BLaER1 treated with 17β-estradiol and CSF1 and Interleukin-3, amounts not matched to agents 10 nM and 100 nM (cell line): ENCODE measurements at regions not wholly inside any gene's neighbourhood (a gene's known extent, or its start where the extent isn't known, plus 50 kb on each side); places are given as distances from the start of the nearest gene placed in this dataset.

Experiments
- H3K27ac ChIP-seq, 11 experiments: shearing (Covaris generic); formaldehyde crosslinking; 2 replicates each; pipeline ENCODE4 v1.8.1; 2022
- H3K27me3 ChIP-seq, 11 experiments: shearing (Covaris generic); formaldehyde crosslinking; 2 replicates each; pipeline ENCODE4 v1.8.1; 2022
- H3K36me3 ChIP-seq, 11 experiments: shearing (Covaris generic); formaldehyde crosslinking; 2 replicates each; pipeline ENCODE4 v1.8.1; 2022
- H3K4me1 ChIP-seq, 10 experiments: shearing (Covaris generic); formaldehyde crosslinking; 2 replicates each; pipeline ENCODE4 v1.8.1; 2022
- H3K4me2 ChIP-seq, 11 experiments: shearing (Covaris generic); formaldehyde crosslinking; 2 replicates each; pipeline ENCODE4 v1.8.1; 2022
- H3K4me3 ChIP-seq, 10 experiments: shearing (Covaris generic); formaldehyde crosslinking; 2 replicates each; pipeline ENCODE4 v1.8.1; 2022
- H3K9ac ChIP-seq, 11 experiments: shearing (Covaris generic); formaldehyde crosslinking; 2 replicates each; pipeline ENCODE4 v1.8.1; 2022
- H3K9me3 ChIP-seq, 11 experiments: shearing (Covaris generic); formaldehyde crosslinking; replicated peaks in 1 of 11; 2 replicates each; pipeline ENCODE4 v1.8.1; 2022
- H4K20me1 ChIP-seq, 11 experiments: shearing (Covaris generic); formaldehyde crosslinking; 2 replicates each; pipeline ENCODE4 v1.8.1; 2022
- Cebpa-rat ChIP-seq, 11 experiments: shearing (Covaris generic); IDR thresholded peaks; 2 replicates each; pipeline ENCODE4 v1.8.1; 2022

DNA sequence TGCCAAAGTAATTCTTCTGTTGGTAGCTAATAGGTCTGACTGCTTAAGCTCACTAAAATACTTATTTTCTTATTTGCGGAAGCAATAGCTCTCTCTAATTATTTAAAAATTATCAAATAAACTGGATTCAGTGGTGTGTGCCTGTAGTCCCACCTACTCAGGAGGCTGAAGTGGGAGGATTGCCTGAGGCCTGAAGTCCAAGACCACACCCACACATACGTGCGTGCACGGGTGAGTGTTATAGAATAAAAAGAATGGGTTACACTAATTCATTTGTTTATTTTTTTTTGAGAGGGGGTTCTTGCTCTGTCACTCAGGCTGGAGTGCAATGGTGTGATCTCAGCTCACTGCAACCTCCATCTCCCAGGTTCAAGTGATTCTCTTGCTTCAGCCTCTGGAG lies 94.2 kb upstream of the HNRNPU start:
- H3K27ac ChIP-seq, result no peak overlapping the region
- no peaks in the 10 kb centered on the region for H3K27me3 ChIP-seq
- no peak overlapping the region for H3K9ac ChIP-seq
- no peaks in the 10 kb centered on the region for H3K9me3 ChIP-seq
- H3K4me2 ChIP-seq, result no peak overlapping the region
- H3K4me1 ChIP-seq, result peaks cover 19 to 42% (median 26%) of the 10 kb centered on the region in 10 experiments
- no peaks in the 10 kb centered on the region for H3K36me3 ChIP-seq
- H3K4me3 ChIP-seq, result no peak overlapping the region
- no peaks in the 10 kb centered on the region for H4K20me1 ChIP-seq
- TF ChIP-seq Cebpa-rat (IDR thresholded peaks at IDR 0.05), result no peak

DNA sequence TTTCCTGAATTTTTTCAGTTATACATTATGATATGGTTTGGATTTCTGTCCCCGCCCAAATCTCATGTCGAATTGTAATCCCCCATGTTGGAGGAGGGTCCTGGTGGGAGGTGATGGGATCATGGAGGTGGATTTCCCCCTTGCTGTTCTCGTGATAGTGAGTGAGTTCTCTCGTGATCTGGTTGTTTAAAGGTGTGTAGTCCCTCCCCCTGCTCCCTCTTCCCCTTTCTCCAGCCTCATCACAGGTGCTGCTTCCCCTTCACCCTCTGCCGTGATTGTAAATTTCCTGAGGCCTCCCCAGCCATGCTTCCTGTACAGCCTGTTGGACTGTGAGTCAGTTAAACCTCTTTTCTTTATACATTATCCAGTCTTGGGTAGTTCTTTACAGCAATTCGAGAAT lies 93.2 kb upstream of the HNRNPU start:
- H3K27me3 ChIP-seq, result no peaks in the 10 kb centered on the region
- H3K4me1 ChIP-seq, result peaks cover 19 to 42% (median 29%) of the 10 kb centered on the region in 10 experiments
- H3K9ac ChIP-seq, result no peak overlapping the region
- H3K9me3 ChIP-seq, result no peaks in the 10 kb centered on the region
- no peaks in the 10 kb centered on the region for H3K36me3 ChIP-seq
- H4K20me1 ChIP-seq, result no peaks in the 10 kb centered on the region
- no peak overlapping the region for H3K4me3 ChIP-seq
- TF ChIP-seq Cebpa-rat (IDR thresholded peaks at IDR 0.05), result no peak
- peak overlapping the region in 6 of 11 experiments; percentile 1 to 44 (median 36); a peak in 6 of 22 replicates for H3K27ac ChIP-seq
- peak overlapping the region; percentile 13 to 80 (median 58); a peak in 19 of 22 replicates for H3K4me2 ChIP-seq

DNA sequence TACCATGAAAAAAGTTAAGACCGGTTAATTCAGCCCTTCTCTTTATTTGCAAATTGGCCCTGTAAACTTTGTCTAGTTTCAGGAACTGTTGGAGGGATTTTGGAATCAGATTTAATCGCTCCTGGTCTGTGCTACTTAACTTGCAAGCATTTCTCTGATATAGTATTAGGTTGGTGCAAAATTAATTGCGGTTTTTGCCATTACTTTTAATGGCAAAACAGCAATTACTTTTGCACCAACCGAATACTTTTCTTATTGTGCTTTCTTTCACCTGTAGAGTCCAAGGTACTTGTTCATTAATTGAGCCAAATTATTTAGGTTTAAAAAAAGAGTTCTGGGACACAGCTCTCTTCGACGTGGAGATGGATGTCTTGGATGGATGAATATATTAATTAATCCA lies 92.8 kb upstream of the HNRNPU start:
- Histone ChIP-seq H3K27me3 (no peaks in the 10 kb centered on the region), H3K4me1 (peaks cover 19 to 42% (median 30%) of the 10 kb centered on the region in 10 experiments), H3K4me3 (no peak overlapping the region), H4K20me1 (no peaks in the 10 kb centered on the region), H3K27ac (0 out of 22 replicates have a peak overlapping the region, but pooled peaks of 2 of the 11 experiments have one; percentile 40 to 41), H3K36me3 (no peaks in the 10 kb centered on the region), H3K9ac (no peak overlapping the region), H3K4me2 (peak overlapping the region in 9 of 11 experiments; percentile 19 to 80 (median 62); a peak in 11 of 22 replicates), H3K9me3 (no peaks in the 10 kb centered on the region)
- no peak for TF ChIP-seq Cebpa-rat (IDR thresholded peaks at IDR 0.05)

DNA sequence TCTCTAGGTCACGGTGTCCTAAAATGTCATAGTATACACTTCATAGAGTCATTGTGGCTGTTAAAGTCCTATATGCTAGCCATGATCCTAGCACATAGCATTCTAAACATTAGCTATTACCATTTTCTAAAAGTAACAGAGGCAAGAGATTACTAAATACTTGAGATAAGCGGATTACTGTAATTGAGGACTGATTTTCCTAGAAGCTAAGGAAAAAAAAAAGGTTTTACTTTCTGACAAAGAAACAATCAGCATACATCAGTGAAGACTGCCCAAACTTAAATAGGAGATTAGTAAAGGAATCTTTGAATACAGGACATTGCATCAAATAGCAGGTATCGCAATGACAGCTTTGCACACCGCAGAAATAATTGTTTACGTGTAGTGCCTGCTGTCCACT lies 91.3 kb upstream of the HNRNPU start:
- no peaks in the 10 kb centered on the region for H3K36me3 ChIP-seq
- TF ChIP-seq Cebpa-rat (IDR thresholded peaks at IDR 0.05), result no peak
- H3K27ac ChIP-seq, result no peak overlapping the region
- no peaks in the 10 kb centered on the region for H3K27me3 ChIP-seq
- 0 out of 22 replicates have a peak, but pooled peaks cover 0 to 3% (median 0%) of the 10 kb centered on the region in 11 experiments for H3K9me3 ChIP-seq
- peaks cover 16 to 39% (median 30%) of the 10 kb centered on the region in 10 experiments for H3K4me1 ChIP-seq
- H3K9ac ChIP-seq, result no peak overlapping the region
- no peak overlapping the region for H3K4me3 ChIP-seq
- no peak overlapping the region for H3K4me2 ChIP-seq
- H4K20me1 ChIP-seq, result no peaks in the 10 kb centered on the region

DNA sequence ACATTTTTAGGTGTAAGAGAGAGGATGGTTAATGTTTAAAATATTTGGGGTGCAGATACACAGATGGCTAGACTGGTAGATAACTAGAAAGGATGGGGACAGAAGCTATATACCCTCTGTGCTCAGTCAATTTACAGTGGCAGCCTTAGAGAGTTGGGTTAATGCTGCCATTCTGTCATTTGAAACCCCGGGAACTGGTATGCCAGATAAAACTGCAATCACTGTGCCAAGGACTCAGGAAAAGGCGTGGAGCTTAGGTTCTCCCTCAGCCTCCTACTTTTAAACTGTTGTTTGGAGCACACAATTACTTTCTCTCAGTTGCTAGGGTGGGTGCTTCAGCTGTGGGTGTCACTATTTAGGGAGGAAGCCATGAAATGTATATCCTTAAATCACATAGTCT lies 90.0 kb upstream of the HNRNPU start:
- no peak for TF ChIP-seq Cebpa-rat (IDR thresholded peaks at IDR 0.05)
- no peak overlapping the region for H3K4me3 ChIP-seq
- H3K27me3 ChIP-seq, result no peaks in the 10 kb centered on the region
- 0 out of 22 replicates have a peak, but pooled peaks cover 0 to 3% (median 0%) of the 10 kb centered on the region in 11 experiments for H3K9me3 ChIP-seq
- peak overlapping the region in 6 of 11 experiments; percentile 40 to 54 (median 46); a peak in 6 of 22 replicates for H3K4me2 ChIP-seq
- H3K4me1 ChIP-seq, result peaks cover 13 to 37% (median 30%) of the 10 kb centered on the region in 10 experiments; a peak in 19 of 20 replicates
- no peaks in the 10 kb centered on the region for H3K36me3 ChIP-seq
- H3K9ac ChIP-seq, result no peak overlapping the region
- H3K27ac ChIP-seq, result no peak overlapping the region
- no peaks in the 10 kb centered on the region for H4K20me1 ChIP-seq

DNA sequence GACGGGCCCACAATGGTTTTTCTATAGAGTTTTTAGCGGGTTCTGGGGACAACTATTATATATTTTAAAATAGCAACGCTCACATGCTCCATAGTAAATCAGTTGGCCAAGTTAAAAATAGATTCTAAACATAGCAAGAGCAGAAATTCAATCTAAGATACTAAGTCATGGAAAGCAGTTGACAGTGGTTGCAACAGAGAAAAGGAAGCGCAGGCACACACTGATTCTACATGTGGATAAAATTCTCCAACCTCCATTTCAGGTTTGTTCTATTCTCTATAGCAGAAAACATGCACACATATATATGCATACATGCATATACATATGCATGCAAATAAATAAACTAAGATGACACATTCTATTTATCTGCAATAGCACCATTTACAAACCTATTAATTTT lies 89.6 kb upstream of the HNRNPU start:
- no peaks in the 10 kb centered on the region for H3K27me3 ChIP-seq

DNA sequence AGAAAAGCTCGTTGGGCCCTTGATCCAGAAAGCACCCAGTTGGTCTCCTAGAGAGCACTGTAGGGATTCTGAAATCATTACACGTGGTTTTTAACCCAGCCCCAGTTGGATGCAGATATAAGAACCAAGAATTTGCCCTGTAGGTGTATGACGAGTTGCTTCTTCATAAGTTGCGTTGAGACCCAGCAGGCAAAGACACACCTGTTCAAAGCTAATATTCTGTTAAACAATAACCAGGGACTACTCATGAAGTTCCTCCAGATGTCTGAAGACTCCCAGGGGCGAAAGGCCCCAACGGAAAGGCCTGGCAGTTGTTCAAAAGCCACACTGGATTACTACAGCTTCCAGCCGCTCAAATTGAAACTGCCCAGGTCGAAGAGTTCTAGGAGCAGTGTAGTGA lies 88.6 kb upstream of the HNRNPU start:
- H4K20me1 ChIP-seq, result no peaks in the 10 kb centered on the region
- no peak for TF ChIP-seq Cebpa-rat (IDR thresholded peaks at IDR 0.05)
- peak overlapping the region in 9 of 11 experiments; percentile 40 to 58 (median 48); a peak in 18 of 22 replicates for H3K4me2 ChIP-seq
- no peaks in the 10 kb centered on the region for H3K27me3 ChIP-seq
- no peaks in the 10 kb centered on the region for H3K36me3 ChIP-seq
- peaks cover 0 to 3% (median 0%) of the 10 kb centered on the region in 11 experiments; a peak in 1 of 22 replicates for H3K9me3 ChIP-seq
- H3K4me1 ChIP-seq, result peaks cover 13 to 33% (median 28%) of the 10 kb centered on the region in 10 experiments; a peak in 19 of 20 replicates
- H3K9ac ChIP-seq, result no peak overlapping the region
- no peak overlapping the region for H3K4me3 ChIP-seq
- H3K27ac ChIP-seq, result peak overlapping the region in 4 of 11 experiments; percentile 10 to 20 (median 17); a peak in 5 of 22 replicates

More for the DNA sequence above, 89.6 kb upstream of the HNRNPU start:
- Histone ChIP-seq H3K4me1 (peaks cover 13 to 37% (median 30%) of the 10 kb centered on the region in 10 experiments; a peak in 19 of 20 replicates), H3K9ac (no peak overlapping the region), H3K9me3 (0 out of 22 replicates have a peak, but pooled peaks cover 0 to 3% (median 0%) of the 10 kb centered on the region in 11 experiments), H3K4me2 (peak overlapping the region in 10 of 11 experiments; percentile 15 to 58 (median 45); a peak in 16 of 22 replicates), H3K27ac (peak overlapping the region in 1 of 11 experiments; percentile 10; a peak in 2 of 22 replicates), H3K36me3 (no peaks in the 10 kb centered on the region), H4K20me1 (no peaks in the 10 kb centered on the region), H3K4me3 (no peak overlapping the region)
- no peak for TF ChIP-seq Cebpa-rat (IDR thresholded peaks at IDR 0.05)

DNA sequence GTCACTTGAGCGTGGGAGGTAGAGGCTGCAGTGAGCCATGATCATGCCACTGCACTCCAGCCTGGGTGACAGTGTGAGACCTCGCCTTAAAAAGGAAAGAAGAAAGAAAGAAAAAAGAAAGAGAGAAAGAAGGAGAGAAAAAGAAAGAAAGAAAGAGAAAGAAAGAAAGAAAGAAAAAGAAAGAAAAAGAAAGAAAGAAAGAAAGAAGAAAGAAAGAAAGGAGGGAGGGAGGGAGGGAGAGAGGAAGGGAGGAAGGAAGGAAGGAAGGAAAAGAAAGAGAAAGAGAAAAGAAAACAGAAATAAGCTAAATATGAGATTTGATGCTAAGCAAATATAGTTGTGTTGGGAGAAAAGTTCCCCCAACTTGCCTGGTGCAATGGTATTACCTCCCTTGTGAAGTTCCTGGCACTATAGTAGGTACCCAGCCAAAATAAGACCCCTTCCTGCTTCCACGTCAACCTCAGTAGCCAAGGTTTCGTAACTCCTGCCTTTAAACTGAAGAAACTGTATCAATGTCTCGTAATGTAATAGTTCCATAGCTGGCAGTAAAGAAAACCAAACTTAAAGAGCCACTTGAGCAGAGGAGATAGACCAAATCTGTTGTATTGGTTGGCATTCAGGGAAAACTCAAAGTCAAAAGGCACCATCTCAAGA lies 88.1 kb upstream of the HNRNPU start:
- Histone ChIP-seq H3K36me3 (no peaks in the 10 kb centered on the region), H3K4me1 (peaks cover 8 to 28% (median 23%) of the 10 kb centered on the region in 10 experiments; a peak in 18 of 20 replicates), H3K4me2 (peak overlapping the region in 9 of 11 experiments; percentile 40 to 58 (median 48); a peak in 16 of 22 replicates), H3K27me3 (no peaks in the 10 kb centered on the region), H3K27ac (peak overlapping the region in 5 of 11 experiments; percentile 9 to 20 (median 14); a peak in 5 of 22 replicates), H4K20me1 (no peaks in the 10 kb centered on the region), H3K4me3 (no peak overlapping the region), H3K9ac (no peak overlapping the region; a peak in 1 of 22 replicates), H3K9me3 (peaks cover 0 to 5% (median 0%) of the 10 kb centered on the region in 11 experiments; a peak in 1 of 22 replicates)
- no peak for TF ChIP-seq Cebpa-rat (IDR thresholded peaks at IDR 0.05)

DNA sequence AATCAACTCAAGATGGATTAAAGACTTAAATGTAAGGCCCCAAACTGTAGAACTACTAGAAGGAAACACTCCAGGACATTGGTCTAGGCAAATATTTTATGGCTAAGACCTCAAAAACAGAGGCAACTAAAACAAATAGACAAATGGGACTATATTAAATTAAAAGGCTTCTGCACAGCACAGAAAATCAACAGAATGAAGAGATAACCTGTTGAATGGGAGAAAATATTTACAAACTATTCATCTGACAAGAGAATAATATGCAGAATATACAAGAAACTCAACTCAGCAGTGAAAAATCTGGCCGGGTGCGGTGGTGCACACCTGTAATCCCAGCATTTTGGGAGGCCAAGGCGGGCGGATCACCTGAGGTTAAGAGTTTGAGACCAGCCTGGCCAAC lies 84.1 kb upstream of the HNRNPU start:
- peaks cover 0 to 5% (median 0%) of the 10 kb centered on the region in 11 experiments; a peak in 1 of 22 replicates for H3K9me3 ChIP-seq

More for the DNA sequence above, 84.1 kb upstream of the HNRNPU start:
- no peak for TF ChIP-seq Cebpa-rat (IDR thresholded peaks at IDR 0.05)
- Histone ChIP-seq H3K9ac (no peak overlapping the region), H3K4me3 (no peak overlapping the region), H4K20me1 (no peaks in the 10 kb centered on the region), H3K4me1 (peaks cover 6 to 14% (median 10%) of the 10 kb centered on the region in 10 experiments; a peak in 17 of 20 replicates), H3K27me3 (no peaks in the 10 kb centered on the region), H3K27ac (no peak overlapping the region), H3K4me2 (no peak overlapping the region), H3K36me3 (no peaks in the 10 kb centered on the region)
